Ishikawa (cell line): ENCODE measurements at regions not wholly inside any gene's neighbourhood (a gene's known extent, or its start where the extent isn't known, plus 50 kb on each side); places are given as distances from the start of the nearest gene placed in this dataset.

Source experiments
- CEBPB ChIP-seq: IDR thresholded peaks from 2 replicates; pipeline ENCODE4 v1.6.1; 2012
- CREB1 ChIP-seq: IDR thresholded peaks from 2 replicates; pipeline ENCODE4 v1.6.1; 2012; ENCODE audit warnings: low read depth
- EGR1 ChIP-seq: IDR thresholded peaks from 2 replicates; pipeline ENCODE4 v1.6.1; 2012
- EP300 ChIP-seq: IDR thresholded peaks from 2 replicates; pipeline ENCODE4 v1.6.1; 2012; ENCODE audit warnings: borderline replicate concordance
- FOXM1 ChIP-seq: IDR thresholded peaks from 2 replicates; pipeline ENCODE4 v1.6.1; 2012; ENCODE audit warnings: low read depth, borderline replicate concordance
- RAD21 ChIP-seq: IDR thresholded peaks from 2 replicates; pipeline ENCODE4 v1.6.1; 2012; ENCODE audit warnings: low read depth
- REST ChIP-seq: IDR thresholded peaks from 2 replicates; pipeline ENCODE4 v1.6.1; 2012; ENCODE audit warnings: low read depth, mild to moderate bottlenecking
- TAF1 ChIP-seq: IDR thresholded peaks from 2 replicates; pipeline ENCODE4 v1.6.1; 2012; ENCODE audit warnings: low read depth, mild to moderate bottlenecking
- YY1 ChIP-seq: IDR thresholded peaks from 2 replicates; pipeline ENCODE4 v1.6.1; 2012; ENCODE audit warnings: low read depth

GRCh38 chr9:11204521-11204920 lies 591.7 kb upstream of the PTPRD start:
- TF ChIP-seq TAF1 (no peak), RAD21 (no peak), FOXM1 (no peak), CREB1 (no peak), EP300 (no peak), YY1 (no peak), REST (no peak), CEBPB (no peak), EGR1 (no peak)
